ENCODE measurements at regions not wholly inside any gene's neighbourhood (a gene's known extent, or its start where the extent isn't known, plus 50 kb on each side); places are given as distances from the start of the nearest gene placed in this dataset.
"Not testable (repeated sequence)": the region's sequence is repeated elsewhere in the genome, so short reads cannot be mapped to it uniquely, and the experiment has no call there.

DNA sequence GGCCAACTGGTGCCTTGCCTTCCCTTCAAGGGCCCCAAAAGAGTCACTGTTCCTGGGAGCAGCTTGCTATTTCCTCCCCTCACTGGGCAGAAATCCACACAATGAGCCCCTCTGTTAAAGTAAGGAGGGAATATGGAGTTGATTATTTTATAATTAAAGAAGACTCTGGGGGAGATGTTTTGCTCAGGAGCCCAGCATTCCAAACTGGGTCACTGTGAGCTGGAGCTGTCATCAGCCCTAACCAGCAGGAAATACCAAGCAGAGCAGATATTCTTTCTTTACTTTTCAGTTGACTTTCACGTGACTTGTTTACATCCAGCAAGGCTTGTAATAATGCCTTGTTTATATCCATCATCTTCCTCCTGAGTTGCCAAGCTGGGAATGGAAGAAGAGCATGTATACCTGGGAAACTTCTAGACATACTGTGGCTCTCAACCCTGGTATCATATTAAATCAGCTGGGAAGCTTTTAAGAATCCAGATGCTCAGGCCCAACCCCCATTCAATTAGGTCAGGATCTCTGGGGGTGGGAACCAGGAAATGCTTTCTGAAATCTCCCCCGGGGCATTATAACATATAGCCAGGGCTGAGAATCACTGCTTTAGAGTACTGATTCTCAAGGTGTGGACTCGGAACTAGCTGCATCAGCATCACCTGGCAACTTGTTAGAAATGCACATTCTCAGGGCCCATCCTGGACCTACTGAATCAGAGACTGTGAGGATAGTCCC, 175.6 kb upstream of the MYLIP start:
- no peak for DNase-seq

DNA sequence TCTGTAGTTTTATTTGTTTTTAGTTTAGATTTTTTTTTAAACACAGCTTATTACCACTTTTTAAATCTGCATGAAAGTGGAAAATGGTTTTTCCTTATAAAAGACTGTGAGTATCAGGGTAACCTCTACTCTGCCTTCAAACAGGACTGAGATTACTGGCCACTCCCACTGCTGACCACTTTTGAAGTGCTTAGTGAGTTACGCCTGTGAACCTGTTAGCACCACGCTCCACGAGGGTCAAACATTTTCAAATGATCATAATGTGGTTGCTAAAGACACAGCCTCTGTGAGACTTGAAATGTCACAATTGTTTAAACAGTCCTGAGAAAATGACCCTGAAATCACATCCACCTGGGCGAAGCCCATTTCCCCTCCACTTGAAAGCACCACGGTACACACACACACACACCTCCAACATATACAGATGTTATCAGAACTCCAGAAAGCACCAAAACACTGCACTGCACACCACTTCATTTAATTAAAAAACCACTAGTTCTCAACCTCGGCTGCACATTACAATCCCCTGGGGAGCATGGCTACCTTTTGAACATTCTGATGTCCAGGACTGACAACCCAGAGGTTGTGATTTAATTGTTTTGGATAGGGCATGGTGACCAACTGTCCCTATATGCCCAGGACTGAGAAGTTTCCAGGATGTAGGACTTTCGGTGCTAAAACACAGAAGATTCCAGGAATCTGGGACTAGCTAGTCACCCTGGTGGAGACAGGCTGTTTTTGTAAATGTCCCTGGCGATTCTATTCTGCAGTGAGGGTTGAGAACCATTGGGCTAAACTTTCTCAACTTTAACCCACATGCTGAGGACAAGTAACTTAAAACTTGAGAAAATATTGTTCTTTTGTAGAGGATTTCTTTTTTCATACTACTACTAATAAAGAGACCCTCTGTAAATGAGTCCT, 176.4 kb upstream of the MYLIP start:
- DNase-seq, result no peak

DNA sequence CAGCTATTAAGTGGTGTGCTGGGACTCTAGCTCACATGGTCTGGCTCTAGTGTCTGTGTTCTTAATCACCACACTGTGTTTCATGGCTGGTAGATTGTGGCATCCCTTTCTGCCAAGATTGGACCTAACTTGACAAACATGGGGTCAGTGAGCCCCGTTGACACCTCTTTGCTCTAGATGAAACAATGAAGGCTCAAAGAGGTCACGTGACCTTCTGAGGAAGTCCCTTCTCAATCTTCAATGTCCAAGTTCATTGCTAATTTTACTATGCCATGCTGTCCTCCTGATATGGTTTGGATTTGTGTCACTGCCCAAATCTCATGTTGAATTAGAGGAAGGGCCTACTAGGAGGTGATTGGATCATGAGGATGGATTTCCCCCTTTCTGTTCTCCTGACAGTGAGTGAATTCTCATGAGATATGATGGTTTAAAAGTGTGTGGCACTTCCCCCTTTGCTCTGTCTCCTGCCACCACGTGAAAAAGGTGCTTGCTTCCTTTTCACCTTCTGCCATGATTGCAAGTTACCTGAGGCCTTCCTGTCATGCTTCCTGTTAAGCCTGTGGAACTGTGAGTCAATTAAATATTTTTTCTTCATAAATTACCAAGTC, 177.8 kb upstream of the MYLIP start:
- no peak for DNase-seq

DNA sequence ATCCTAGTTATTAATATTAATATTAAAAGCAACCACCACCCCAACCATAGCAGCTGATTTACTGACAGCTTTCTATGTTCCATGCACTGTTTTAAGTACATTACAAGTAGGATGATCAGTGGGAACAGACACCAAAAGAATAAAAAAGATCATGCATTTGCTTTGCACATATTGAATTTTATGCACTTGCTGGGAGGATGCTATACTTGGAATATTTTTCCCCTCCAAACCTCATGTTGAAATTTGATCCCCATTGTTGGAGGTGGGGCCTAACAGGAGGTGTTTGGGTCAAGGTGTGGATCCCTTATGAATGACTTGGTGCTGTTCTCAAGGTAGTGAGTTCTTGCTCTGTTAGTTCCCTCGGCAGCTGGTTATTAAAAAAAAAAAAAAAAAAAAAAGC, 178.9 kb upstream of the MYLIP start:
- no peak for DNase-seq

DNA sequence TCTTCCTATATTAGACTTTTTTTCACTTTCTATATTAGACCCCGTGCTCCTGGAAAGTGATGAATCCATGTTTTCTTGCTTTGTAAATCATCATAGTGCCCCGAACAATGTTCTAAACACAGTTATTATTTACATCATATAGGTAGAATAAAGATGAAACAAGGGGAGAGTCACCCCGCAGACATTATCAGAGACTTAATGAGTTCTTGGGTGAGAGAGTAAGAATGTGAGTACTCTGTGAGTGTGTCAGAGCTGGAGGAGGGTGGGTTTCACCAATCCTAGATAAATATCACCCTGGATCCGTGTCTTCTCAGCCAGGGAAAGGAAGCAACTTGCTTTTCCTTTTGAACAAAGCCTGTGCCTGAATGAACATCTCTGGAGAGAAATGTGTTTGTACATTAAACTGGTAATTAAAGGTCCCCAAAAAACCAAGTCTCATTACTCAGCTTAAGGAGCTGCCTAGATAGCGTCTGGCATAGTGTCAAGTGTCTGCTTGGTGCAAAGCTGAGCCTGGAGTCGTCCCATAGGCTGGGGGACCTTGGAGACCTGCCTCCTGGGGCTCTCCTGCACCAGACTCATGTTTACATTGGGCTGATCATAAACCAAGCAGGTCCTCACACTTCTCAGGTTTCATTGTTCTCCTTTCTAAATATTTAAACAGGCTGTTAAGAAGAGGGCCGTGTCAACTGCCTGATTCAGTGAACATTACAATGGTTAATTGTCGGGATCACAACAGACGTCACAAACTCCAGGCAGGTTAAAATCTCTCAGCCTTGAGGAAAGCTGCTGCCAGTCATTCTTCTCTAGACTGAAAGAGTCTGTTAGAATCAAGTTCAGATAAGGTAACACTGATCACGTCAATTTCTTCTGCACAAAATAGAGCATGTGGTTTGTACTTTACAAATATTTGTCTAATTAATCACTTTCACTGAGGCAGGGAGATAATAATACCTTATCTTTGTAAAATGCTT, 179.7 kb upstream of the MYLIP start:
- no peak for DNase-seq

DNA sequence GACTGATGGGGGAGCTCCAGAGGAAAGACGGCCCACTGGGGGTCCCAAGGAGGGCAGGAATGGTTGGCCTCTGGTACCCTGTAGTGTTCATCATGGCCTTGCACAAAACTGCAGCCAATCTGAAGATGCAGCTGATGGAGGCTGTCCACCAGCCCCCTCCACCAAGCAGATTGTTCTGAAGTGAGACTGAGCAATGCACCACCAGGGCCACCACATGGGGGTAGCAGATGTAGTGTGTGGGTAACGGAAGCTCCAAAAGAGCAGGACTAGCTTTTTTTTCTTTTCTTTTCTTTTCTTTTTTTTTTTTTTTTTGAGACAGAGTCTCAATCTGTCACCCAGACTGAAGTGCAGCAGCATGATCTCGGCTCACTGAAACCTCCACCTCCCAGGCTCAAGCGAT, 181.0 kb upstream of the MYLIP start:
- DNase-seq, result no peak

DNA sequence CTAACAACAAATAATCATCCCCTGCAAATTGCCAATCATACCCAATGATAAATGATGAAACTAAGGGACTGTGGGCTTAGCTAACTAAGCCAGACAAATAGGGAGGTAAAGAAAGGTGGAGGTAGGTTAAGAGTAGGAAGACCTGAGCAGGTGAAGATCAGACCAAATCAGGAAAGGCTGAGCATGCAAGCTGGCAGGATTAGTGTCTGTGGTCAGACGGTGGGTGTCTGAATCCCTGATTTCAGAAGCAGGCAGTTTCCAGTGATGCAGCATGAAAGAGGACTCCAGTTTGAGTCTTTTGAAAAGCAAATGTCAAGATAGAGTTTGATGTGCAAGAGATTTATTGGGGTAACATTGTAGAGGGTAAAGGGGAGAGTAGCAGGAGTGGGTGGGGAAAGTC, 181.4 kb upstream of the MYLIP start:
- no peak for DNase-seq

DNA sequence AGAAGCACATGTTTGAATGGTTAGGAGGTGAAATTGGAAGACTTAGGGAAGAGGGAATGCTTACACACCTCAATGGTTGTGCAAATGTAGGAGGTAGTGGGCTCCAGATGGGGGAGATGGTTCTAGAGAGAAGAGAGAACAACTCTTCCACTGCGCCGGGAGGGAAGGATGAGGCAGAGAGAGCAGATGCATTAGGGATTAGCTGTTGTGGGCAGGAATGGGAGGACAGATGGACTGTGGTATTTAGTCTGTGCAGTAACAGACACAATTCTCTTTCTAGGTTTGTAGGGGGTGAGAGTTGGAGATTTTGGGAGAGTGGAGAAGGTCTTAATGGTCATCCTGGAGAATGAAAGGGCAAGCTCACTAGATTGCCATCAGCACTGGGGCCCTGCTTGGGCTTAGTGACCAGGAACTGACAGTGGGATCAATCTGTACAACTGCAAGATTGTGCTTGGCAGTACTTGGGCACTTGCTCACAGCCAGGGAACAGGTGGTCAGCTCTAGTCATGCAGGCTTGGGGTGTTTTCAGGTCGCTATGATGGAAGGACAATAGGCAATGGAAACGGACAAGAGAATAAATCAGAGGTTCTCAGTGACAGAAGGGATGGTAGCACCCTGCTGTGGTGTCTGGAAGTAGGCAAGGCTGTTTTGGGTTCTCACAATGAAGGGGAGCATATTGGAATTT, 182.0 kb upstream of the MYLIP start:
- no peak for DNase-seq

DNA sequence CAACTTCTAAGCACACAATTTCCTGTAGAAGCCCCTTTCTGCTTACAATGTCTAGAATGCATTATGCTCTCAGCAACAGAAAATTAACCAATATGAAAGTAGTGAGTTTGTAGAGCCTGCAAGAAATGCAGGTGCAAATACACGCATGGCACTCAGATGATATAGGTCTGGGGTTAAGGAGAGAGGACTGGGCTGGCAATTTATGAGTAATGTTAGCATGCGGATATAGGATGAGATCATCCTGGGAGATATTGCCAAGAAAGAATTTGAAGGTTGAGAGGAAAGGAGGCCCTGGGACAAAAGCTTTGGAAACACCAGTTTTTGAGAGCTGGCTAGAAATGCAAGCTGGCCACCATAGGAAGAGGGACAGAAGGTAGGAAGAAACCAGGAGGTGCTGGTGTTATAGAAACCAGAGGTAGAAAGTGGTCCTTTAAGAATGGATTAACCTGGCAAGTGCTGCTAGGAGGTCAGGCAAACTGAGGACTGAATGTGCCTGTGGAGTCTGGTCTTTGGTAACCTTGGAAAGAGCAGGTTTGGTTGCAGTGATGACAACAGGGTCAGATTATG, 183.2 kb upstream of the MYLIP start:
- no peak for DNase-seq

DNA sequence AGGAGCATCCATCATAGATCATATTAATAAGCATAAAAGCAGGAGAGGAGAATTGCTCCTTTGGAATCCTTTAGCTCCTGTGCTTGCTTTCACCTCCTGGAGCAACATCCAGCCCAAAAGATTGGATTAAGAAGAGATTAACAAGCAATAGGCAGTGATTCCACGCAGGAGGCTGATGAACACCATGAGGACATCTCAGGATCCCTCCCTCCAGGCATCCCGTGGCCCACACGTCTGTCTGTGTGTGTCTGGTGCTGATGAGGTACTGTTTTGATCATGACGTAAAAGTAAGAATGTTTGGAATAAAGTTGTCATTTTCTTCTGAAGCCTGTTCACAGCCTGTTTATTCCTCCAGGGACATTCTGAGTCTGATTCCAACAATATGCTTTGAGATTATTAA, 185.5 kb upstream of the MYLIP start:
- no peak for DNase-seq

DNA sequence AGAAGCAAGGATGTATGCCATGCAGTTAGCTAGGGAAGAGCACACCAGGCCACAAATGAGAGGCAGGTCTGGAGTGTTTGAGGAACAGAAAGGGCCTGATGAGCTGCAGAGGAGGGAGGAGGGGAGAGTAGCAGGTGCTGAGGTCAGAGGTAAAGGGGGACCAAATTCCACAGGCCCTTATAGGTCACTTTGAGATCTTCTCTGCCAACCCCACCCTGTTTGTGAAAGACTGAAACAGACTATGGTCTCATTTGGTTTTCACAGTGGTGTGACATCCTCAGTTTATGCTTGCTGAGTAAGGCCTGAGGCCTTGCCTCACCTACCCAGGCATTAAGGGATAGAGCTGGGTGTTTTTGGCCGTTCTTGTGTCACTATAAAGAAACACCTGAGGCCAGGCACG, 187.7 kb upstream of the MYLIP start:
- no peak for DNase-seq

DNA sequence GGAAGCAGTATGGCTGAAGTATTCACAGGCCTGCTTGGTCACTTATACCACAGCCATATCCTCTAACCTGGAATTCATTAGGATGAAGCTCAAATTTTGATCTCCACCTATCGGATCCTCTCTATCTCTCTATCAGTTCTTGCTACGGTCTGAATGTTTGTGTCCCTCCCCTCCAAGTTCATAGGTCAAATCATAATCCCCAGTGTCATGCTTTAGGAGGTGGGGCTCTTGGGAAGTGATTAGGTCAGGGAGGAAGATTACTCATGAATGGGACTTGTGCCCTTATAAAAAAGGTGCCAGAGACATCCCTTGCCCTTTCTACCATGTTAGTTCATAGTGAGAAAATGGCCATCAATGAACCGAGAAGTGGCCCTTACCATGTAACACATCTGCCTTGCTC, 190.8 kb upstream of the MYLIP start:
- DNase-seq, result no peak

DNA sequence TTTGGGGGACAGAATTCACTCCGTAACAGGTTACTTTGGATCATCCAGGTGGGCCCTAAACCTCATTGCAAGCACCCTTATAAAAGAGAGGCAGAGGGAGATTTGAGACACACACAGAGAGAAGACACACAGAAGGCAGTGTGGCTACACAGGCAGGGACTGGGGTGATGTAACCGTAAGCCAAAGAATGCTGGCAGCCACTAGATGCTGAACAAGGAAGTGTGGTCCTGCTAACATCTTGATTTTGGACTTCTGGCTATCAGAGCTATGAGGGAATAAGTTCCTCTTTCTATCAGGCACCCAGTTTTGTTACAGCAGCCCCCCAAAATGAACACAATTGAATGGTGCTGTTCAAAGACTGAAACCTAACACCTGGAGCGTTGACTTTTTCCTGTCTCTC, 191.3 kb upstream of the MYLIP start:
- peak; percentile 55 for DNase-seq

DNA sequence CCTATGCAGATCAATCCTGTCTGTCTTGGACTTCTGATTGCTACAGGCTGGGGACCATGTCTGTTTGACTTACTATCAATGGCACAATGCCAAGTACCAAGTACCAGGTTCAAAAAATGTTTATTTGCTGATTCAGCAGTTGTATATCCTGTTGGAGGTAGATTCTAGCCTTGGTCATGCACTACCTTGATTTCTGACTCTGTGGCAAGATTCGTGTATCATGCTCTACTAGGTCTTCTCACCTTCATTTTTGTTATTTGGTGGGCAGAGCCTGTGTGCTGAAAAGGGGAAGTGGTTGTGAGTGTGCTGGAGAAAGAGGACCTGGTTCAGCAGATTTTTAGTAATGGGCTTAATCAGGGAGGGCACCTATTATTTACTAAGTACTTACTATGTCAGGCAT, 192.4 kb upstream of the MYLIP start:
- peak; percentile 82 for DNase-seq

DNA sequence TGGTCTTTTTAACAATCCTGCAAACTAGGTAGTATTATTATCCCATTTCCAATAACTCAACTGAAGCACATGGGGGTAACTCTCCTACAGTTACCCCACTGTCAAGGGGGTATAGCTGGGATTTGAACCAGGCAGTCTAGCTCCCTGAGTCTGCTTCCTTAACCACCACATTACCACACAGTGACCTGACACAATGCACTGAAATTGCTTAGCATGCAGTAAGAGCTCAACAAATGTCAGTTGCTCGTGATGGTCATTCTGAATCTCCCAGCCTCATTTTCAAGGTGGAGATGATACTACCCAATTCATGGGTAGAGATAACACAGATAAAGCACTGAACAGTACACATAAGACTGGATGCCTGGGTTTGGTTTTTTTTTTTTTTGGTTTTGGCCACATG, 193.2 kb upstream of the MYLIP start:
- DNase-seq, result no peak

DNA sequence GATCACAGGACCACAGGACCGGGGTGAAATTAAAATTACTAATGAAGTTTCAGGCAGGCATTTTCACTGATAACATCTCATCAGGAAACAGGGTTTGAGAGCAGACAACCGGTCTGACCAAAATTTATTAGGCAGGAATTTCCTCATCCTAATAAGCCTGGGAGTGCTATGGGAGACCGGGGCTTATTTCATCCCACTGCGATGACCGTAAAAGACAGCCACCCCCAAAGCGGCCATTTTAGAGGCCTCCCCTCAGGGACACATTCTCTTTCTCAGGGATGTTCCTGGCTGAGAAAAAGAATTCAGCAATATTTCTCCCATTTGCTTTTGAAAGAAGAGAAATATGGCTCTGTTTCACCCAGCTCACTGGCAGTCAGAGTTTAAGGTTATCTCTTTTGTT, 197.2 kb upstream of the MYLIP start:
- not testable (repeated sequence) for DNase-seq

DNA sequence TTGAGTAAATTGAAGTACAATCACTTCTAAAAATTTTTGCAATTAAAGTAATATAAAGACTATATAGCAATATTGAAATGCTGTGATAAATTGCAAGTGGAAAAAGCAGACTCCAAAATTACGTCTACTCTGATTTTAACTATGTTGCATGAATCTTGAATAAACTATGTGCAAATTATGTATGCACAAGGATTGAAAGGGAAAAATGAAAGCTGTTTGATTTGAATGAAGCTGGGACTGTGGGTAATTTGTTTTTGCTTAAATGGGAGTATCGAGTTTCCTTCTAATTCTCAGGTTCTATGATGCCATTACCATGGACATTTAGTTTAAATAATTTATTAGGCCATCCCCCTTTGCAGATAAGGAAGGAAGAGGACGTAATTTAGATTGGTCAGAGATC, 198.7 kb upstream of the MYLIP start:
- no peak for DNase-seq

DNA sequence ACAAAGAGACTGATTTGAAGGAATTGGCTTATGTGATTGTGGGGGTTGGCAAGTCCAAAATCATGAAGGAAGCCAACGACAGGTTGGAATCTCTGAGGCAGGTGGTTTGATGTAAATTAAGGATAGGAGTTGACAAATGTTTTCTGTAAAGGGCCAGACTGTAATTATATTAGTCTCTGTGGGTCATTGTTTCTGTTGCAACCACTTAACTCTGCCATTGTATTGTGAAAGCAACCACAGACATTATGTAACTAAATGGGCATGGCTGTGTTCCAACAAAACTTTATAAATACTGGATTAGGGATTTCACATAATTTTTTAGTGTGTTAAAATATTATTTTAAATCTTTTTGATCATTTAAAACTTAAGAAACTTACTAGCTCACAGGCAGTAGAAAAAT, 199.2 kb upstream of the MYLIP start:
- DNase-seq, result peak; percentile 67

DNA sequence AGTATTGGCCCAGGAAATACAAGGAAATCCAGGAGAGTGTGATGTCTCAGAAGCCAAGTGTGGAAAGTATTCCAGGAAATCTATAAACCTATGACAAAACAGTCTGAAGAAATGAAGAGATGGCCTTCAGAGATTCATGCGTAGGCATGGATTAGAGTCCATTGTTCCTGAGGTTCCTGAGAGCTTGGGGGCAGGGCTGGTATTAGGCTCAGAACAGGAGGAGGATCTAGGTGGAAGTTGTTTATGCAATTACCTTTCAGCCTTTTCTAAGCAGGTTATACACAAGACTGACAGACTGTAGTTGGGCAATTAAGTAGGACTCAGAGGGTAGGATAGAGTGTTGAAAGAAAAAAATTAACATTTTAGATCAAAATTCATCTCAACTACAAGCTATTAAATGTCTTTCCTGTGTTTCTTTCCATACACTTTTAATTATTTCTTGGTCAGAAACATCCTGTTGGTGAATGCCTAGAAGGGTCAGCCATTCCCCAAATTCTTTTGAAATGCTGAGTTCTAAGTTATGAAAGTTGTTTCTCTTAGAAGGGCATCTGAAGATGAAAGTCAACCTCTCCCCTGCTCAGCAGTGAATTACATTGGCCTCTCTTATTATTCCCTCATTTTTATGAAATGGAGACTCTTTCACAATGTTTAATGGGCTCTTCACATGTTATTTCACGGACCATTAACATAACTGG, 201.2 kb upstream of the MYLIP start:
- DNase-seq, result no peak

DNA sequence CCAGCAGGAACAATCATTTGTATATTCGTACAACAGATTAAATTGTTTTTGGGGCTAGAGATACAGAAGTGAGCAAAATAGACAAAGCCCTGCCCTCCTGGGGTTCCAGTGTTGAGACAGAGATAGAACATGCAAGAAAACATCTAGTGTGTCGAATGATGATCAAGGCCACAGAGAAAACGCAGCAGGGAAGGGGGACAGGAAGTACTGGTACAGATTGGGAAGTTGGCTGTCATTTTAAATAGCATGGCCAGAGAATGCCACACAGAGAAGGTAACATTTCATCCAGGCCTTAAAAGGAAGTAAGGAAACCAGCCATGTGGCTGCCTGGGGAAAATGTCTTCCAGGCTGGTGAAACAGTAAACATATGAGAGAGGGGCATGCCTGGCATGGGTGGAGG, 202.6 kb upstream of the MYLIP start:
- DNase-seq, result no peak

DNA sequence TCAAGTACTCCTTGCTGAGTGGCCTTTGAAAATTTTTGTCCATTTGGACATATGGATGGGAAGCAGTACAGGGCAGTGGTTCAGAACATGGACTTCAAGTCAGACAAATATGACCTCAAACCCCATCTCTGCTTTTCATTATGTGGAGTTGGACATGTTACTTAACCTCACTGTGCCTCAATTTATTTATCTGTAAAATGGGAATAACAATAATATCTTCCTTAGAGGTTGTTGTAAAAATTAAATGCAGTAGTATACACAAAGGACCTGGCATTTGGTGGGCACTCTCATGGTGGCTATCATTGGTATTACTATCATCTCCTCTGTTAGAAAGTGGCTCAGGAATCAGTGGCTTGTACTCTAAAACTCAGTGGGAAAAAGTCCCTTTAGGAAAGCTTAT, 204.0 kb upstream of the MYLIP start:
- no peak for DNase-seq
